SK-N-MC (cell line): ENCODE measurements at regions not wholly inside any gene's neighbourhood (a gene's known extent, or its start where the extent isn't known, plus 50 kb on each side); places are given as distances from the start of the nearest gene placed in this dataset.
"Not testable (repeated sequence)": the region's sequence is repeated elsewhere in the genome, so short reads cannot be mapped to it uniquely, and the experiment has no call there.

Experiments
- EZH2 ChIP-seq: fragments of 200-600 bp; sonication (generic); IDR thresholded peaks from one replicate; pipeline ENCODE4 v1.6.1; 2017; ENCODE audit warnings: antibody characterized with exemption
- POLR2AphosphoS5 ChIP-seq: IDR thresholded peaks from 2 replicates; pipeline ENCODE4 v1.6.1; 2012; ENCODE audit warnings: mild to moderate bottlenecking, low read depth, low read length, borderline replicate concordance

GRCh38 chr14:44385296-44385695, 121.8 kb downstream of the FSCB start:
- TF ChIP-seq POLR2AphosphoS5, EZH2: not testable (repeated sequence)
